ENCODE measurements at regions not wholly inside any gene's neighbourhood (a gene's known extent, or its start where the extent isn't known, plus 50 kb on each side); places are given as distances from the start of the nearest gene placed in this dataset.

- no peak overlapping the region for H3K27ac Mint-ChIP-seq
- Histone ChIP-seq H3K36me3 (ENCODE audit: insufficient read depth, low read length) (no peaks in the 10 kb centered on the region), H3K27ac (ENCODE audit: low read depth, low read length) (no peak overlapping the region), H3K9me3 (ENCODE audit: control insufficient read depth in 1 of 2, low read length in 2 of 2) (no peaks in the 10 kb centered on the region), H3K4me1 (ENCODE audit: insufficient read depth, low read length) (no peaks in the 10 kb centered on the region), H3K4me3 (ENCODE audit: low read length in 2 of 2) (no peak overlapping the region), H3K27me3 (ENCODE audit: insufficient read depth, low read length) (no peaks in the 10 kb centered on the region)
- DNase-seq = no peak
- no peak overlapping the region for H3K4me3 Mint-ChIP-seq
- H3K27me3 Mint-ChIP-seq = no peaks in the 10 kb centered on the region
- intact Hi-C loops (cut with micrococcal nuclease) = no loop called here
- H3K9me3 Mint-ChIP-seq = peaks cover 0 to 22% (median 7%) of the 10 kb centered on the region in 8 donors
- H3K36me3 Mint-ChIP-seq = no peaks in the 10 kb centered on the region
- H3K4me1 Mint-ChIP-seq = no peaks in the 10 kb centered on the region
- ChIA-PET CTCF (ENCODE audit: partially characterized antibody) (no interaction called here), POLR2A (ENCODE audit: partially characterized antibody) (no interaction called here)
Observed at GRCh38 chr11:80814813-80815212, 1374.0 kb upstream of the TENM4 start.

- peaks cover 0 to 12% (median 3%) of the 10 kb centered on the region in 8 donors for H3K9me3 Mint-ChIP-seq
Observed at GRCh38 chr11:80810695-80811094, 1369.9 kb upstream of the TENM4 start.

DNA sequence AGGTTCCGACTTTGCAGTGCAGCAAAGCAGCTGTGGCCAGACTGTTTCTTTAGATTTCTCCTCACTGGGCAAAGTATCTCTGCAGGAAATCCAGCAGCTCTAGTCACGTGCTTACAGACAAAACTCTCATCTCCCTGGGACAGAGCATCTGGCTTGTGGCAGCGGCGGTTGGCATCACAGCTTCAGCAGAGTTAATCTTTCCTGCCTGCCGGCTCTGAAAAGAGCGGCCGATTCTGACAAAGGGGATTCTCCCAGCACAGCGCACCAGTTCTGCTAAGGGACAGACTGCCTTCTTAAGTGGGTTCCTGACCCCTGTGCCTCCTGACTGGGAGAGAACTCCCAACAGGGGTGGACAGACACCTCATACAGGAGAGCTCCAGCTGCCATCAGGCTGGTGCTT lies 1357.3 kb upstream of the TENM4 start:
- POLR2A ChIA-PET (ENCODE audit: partially characterized antibody) = no interaction called here
- H3K36me3 Mint-ChIP-seq = no peaks in the 10 kb centered on the region
- Histone ChIP-seq H3K4me3 (ENCODE audit: low read length in 2 of 2) (no peak overlapping the region), H3K9me3 (ENCODE audit: control insufficient read depth in 1 of 2, low read length in 2 of 2) (no peaks in the 10 kb centered on the region), H3K27ac (ENCODE audit: low read depth, low read length) (no peak overlapping the region), H3K36me3 (ENCODE audit: insufficient read depth, low read length) (no peaks in the 10 kb centered on the region), H3K27me3 (ENCODE audit: insufficient read depth, low read length) (no peaks in the 10 kb centered on the region), H3K4me1 (ENCODE audit: insufficient read depth, low read length) (no peaks in the 10 kb centered on the region)
- CTCF ChIA-PET (ENCODE audit: partially characterized antibody) = no interaction called here
- no peak for DNase-seq
- intact Hi-C loops (cut with micrococcal nuclease) = no loop called here
- no peak overlapping the region for H3K27ac Mint-ChIP-seq
- no peaks in the 10 kb centered on the region for H3K4me1 Mint-ChIP-seq
- H3K4me3 Mint-ChIP-seq = no peak overlapping the region
- H3K9me3 Mint-ChIP-seq = peaks cover 2 to 32% (median 17%) of the 10 kb centered on the region in 8 donors
- H3K27me3 Mint-ChIP-seq = no peaks in the 10 kb centered on the region

More at GRCh38 chr11:80810695-80811094, 1369.9 kb upstream of the TENM4 start:
- CTCF ChIA-PET (ENCODE audit: partially characterized antibody) = no interaction called here
- H3K27ac ChIP-seq (ENCODE audit: low read depth, low read length) = no peak overlapping the region
- Mint-ChIP-seq H3K36me3 (no peaks in the 10 kb centered on the region), H3K27me3 (no peaks in the 10 kb centered on the region), H3K4me3 (no peak overlapping the region), H3K4me1 (no peaks in the 10 kb centered on the region), H3K27ac (no peak overlapping the region)
- H3K27me3 ChIP-seq (ENCODE audit: insufficient read depth, low read length) = no peaks in the 10 kb centered on the region
- H3K4me3 ChIP-seq (ENCODE audit: low read length in 2 of 2) = no peak overlapping the region
- H3K9me3 ChIP-seq (ENCODE audit: control insufficient read depth in 1 of 2, low read length in 2 of 2) = no peaks in the 10 kb centered on the region
- POLR2A ChIA-PET (ENCODE audit: partially characterized antibody) = no interaction called here
- no peak for DNase-seq
- no peaks in the 10 kb centered on the region for H3K36me3 ChIP-seq (ENCODE audit: insufficient read depth, low read length)
- H3K4me1 ChIP-seq (ENCODE audit: insufficient read depth, low read length) = no peaks in the 10 kb centered on the region
- intact Hi-C loops (cut with micrococcal nuclease) = no loop called here

DNA sequence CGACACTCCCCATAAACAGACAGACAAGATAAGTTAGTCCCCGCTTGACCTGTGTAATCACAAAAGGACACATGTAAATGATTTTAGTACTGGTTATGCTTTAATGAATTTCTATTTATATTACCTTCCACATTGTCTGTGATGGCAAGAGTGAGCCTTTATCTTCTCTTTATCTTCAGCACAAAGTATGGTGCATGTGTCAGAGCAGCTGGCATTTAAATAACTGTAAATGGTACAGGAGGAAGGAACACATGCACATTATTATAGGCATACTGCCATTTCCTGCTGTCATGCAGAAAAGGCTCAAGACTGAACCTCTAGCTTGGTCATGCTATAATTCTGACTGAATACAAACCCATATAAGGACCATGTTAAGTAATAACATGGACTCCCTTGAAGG lies 1342.7 kb upstream of the TENM4 start:
- CTCF ChIA-PET (ENCODE audit: partially characterized antibody) = no interaction called here
- Mint-ChIP-seq H3K9me3 (peaks cover 3 to 33% (median 12%) of the 10 kb centered on the region in 8 donors), H3K27me3 (no peaks in the 10 kb centered on the region), H3K27ac (no peak overlapping the region), H3K4me3 (no peak overlapping the region), H3K36me3 (no peaks in the 10 kb centered on the region), H3K4me1 (no peaks in the 10 kb centered on the region)
- POLR2A ChIA-PET (ENCODE audit: partially characterized antibody) = no interaction called here
- no peak overlapping the region for H3K27ac ChIP-seq (ENCODE audit: low read depth, low read length)
- H3K4me1 ChIP-seq (ENCODE audit: insufficient read depth, low read length) = no peaks in the 10 kb centered on the region
- no peaks in the 10 kb centered on the region for H3K27me3 ChIP-seq (ENCODE audit: insufficient read depth, low read length)
- DNase-seq = no peak
- no peaks in the 10 kb centered on the region for H3K36me3 ChIP-seq (ENCODE audit: insufficient read depth, low read length)
- intact Hi-C loops (cut with micrococcal nuclease) = no loop called here
- H3K9me3 ChIP-seq (ENCODE audit: control insufficient read depth in 1 of 2, low read length in 2 of 2) = no peaks in the 10 kb centered on the region
- no peak overlapping the region for H3K4me3 ChIP-seq (ENCODE audit: low read length in 2 of 2)

- H3K36me3 ChIP-seq (ENCODE audit: insufficient read depth, low read length) = no peaks in the 10 kb centered on the region
- H3K4me1 ChIP-seq (ENCODE audit: insufficient read depth, low read length) = no peaks in the 10 kb centered on the region
- no peak overlapping the region for H3K27ac ChIP-seq (ENCODE audit: low read depth, low read length)
- no peaks in the 10 kb centered on the region for H3K27me3 ChIP-seq (ENCODE audit: insufficient read depth, low read length)
- DNase-seq = no peak
- Mint-ChIP-seq H3K27ac (no peak overlapping the region), H3K4me3 (no peak overlapping the region), H3K36me3 (no peaks in the 10 kb centered on the region), H3K4me1 (no peaks in the 10 kb centered on the region), H3K9me3 (peaks cover 3 to 27% (median 13%) of the 10 kb centered on the region in 8 donors), H3K27me3 (no peaks in the 10 kb centered on the region)
- POLR2A ChIA-PET (ENCODE audit: partially characterized antibody) = no interaction called here
- H3K4me3 ChIP-seq (ENCODE audit: low read length in 2 of 2) = no peak overlapping the region
- CTCF ChIA-PET (ENCODE audit: partially characterized antibody) = no interaction called here
- intact Hi-C loops (cut with micrococcal nuclease) = no loop called here
- no peaks in the 10 kb centered on the region for H3K9me3 ChIP-seq (ENCODE audit: control insufficient read depth in 1 of 2, low read length in 2 of 2)
Observed at GRCh38 chr11:80782135-80782885, 1341.5 kb upstream of the TENM4 start.

- no peak for DNase-seq
- H3K27me3 ChIP-seq (ENCODE audit: insufficient read depth, low read length) = no peaks in the 10 kb centered on the region
- Mint-ChIP-seq H3K9me3 (peaks cover 0 to 26% (median 14%) of the 10 kb centered on the region in 8 donors), H3K4me3 (no peak overlapping the region), H3K4me1 (no peaks in the 10 kb centered on the region), H3K36me3 (no peaks in the 10 kb centered on the region), H3K27ac (no peak overlapping the region), H3K27me3 (no peaks in the 10 kb centered on the region)
- intact Hi-C loops (cut with micrococcal nuclease) = no loop called here
- ChIA-PET POLR2A (ENCODE audit: partially characterized antibody) (no interaction called here), CTCF (ENCODE audit: partially characterized antibody) (no interaction called here)
- H3K27ac ChIP-seq (ENCODE audit: low read depth, low read length) = no peak overlapping the region
- no peaks in the 10 kb centered on the region for H3K36me3 ChIP-seq (ENCODE audit: insufficient read depth, low read length)
- H3K4me1 ChIP-seq (ENCODE audit: insufficient read depth, low read length) = no peaks in the 10 kb centered on the region
- no peak overlapping the region for H3K4me3 ChIP-seq (ENCODE audit: low read length in 2 of 2)
- H3K9me3 ChIP-seq (ENCODE audit: control insufficient read depth in 1 of 2, low read length in 2 of 2) = no peaks in the 10 kb centered on the region
Observed at GRCh38 chr11:80779905-80780605, 1339.2 kb upstream of the TENM4 start.

- no peaks in the 10 kb centered on the region for H3K36me3 Mint-ChIP-seq
- no peak for DNase-seq
- Histone ChIP-seq H3K36me3 (ENCODE audit: insufficient read depth, low read length) (no peaks in the 10 kb centered on the region), H3K4me1 (ENCODE audit: insufficient read depth, low read length) (no peaks in the 10 kb centered on the region), H3K27ac (ENCODE audit: low read depth, low read length) (no peak overlapping the region), H3K4me3 (ENCODE audit: low read length in 2 of 2) (no peak overlapping the region), H3K9me3 (ENCODE audit: control insufficient read depth in 1 of 2, low read length in 2 of 2) (no peaks in the 10 kb centered on the region), H3K27me3 (ENCODE audit: insufficient read depth, low read length) (no peaks in the 10 kb centered on the region)
- peaks cover 0 to 26% (median 15%) of the 10 kb centered on the region in 8 donors for H3K9me3 Mint-ChIP-seq
- H3K4me1 Mint-ChIP-seq = no peaks in the 10 kb centered on the region
- intact Hi-C loops (cut with micrococcal nuclease) = no loop called here
- no peak overlapping the region for H3K4me3 Mint-ChIP-seq
- no peaks in the 10 kb centered on the region for H3K27me3 Mint-ChIP-seq
- POLR2A ChIA-PET (ENCODE audit: partially characterized antibody) = no interaction called here
- no peak overlapping the region for H3K27ac Mint-ChIP-seq
- CTCF ChIA-PET (ENCODE audit: partially characterized antibody) = no interaction called here
Observed at GRCh38 chr11:80778941-80779340, 1338.1 kb upstream of the TENM4 start.

Measured in CD4-positive, alpha-beta memory T cell (primary cell).